CD4-positive, alpha-beta T cell treated with Interleukin-15 for 4 hours (primary cell): ENCODE measurements at regions not wholly inside any gene's neighbourhood (a gene's known extent, or its start where the extent isn't known, plus 50 kb on each side); places are given as distances from the start of the nearest gene placed in this dataset.

ENCODE experiments used
- DNase-seq: peaks from one replicate; pipeline ENCODE4 v3.0.0-alpha.2; 2020; ENCODE audit warnings: low spot score

- no peak for DNase-seq
These were observed 149.6 kb upstream of the DYRK2 start for GRCh38 chr12:67498991-67499390.

DNA sequence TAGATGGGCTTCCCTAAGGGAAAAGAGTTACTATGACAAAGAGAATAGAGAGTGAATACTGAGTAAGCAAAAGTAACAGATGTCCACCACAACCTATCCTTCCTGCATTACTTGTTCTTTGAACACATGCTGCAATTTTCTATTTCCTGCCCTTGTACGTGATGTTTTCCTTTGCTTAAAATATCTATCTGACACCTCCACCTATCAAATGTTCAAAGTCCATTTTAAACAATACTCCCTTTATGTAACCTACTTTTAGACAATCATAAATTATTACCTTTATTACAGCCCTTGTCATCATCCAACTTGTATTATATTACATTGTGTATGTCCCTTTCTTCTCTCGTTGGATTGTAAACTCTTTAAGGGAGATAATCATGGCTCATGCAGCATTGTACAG lies 147.2 kb upstream of the DYRK2 start:
- DNase-seq = no peak

DNA sequence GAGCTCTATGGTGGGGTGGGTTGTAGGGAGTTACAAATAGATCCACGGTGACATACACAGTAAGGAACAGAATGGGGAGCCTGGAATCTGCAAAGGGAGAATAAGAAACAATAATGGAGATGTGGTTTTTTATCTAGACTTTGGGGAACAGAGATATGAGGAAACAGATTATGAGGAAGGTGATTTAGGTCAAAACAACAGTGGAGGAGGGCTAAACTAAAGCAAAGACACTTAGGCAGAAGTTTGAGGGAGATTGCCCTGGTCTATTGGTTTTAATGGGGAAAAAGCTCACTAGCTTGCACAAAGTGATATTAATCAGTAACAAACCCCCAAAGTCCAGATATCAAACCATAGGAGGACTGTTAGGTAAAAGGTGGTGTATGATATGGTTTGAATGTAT lies 144.5 kb upstream of the DYRK2 start:
- DNase-seq = no peak

- no peak for DNase-seq
These were observed 141.8 kb upstream of the DYRK2 start for GRCh38 chr12:67506739-67507138.

- no peak for DNase-seq
These were observed 139.7 kb upstream of the DYRK2 start for GRCh38 chr12:67508830-67509229.

- no peak for DNase-seq
These were observed 138.7 kb upstream of the DYRK2 start for GRCh38 chr12:67509666-67510386.

- DNase-seq = no peak
These were observed 136.5 kb upstream of the DYRK2 start for GRCh38 chr12:67512061-67512460.

GRCh38 chr12:67514502-67514901 lies 134.0 kb upstream of the DYRK2 start:
- DNase-seq = no peak

DNA sequence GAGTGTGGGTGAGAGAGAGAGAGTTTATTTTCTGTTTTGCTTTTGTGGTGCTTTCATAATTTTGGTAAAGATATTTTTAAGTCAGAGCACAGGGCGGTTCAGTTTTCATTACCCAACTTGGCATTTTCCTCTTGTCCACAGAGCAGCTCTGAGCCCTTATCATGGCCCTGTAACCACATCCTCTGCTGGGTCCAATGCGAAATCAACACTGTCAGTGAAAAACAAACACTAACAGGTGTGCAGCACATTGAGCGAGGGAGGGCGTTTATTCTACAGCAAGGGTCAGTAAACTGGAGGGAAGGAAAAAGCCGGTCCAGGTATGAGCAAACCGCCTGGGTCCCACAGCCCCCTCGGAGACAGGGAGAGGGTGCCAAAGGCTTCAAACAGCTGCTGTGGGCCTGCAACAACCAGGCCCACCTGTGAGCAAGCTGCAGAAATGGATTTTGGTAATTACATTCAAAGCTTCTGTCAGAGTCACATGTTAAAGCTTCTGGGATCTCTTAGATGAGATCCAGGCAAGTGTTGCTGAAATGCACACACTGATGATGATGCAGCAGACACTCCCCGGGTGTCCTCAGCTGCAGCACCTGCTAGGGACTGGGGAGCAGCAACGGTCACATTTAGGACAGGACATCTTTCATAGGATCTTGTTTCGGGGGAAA lies 132.7 kb upstream of the DYRK2 start:
- DNase-seq = peak; percentile 49

DNA sequence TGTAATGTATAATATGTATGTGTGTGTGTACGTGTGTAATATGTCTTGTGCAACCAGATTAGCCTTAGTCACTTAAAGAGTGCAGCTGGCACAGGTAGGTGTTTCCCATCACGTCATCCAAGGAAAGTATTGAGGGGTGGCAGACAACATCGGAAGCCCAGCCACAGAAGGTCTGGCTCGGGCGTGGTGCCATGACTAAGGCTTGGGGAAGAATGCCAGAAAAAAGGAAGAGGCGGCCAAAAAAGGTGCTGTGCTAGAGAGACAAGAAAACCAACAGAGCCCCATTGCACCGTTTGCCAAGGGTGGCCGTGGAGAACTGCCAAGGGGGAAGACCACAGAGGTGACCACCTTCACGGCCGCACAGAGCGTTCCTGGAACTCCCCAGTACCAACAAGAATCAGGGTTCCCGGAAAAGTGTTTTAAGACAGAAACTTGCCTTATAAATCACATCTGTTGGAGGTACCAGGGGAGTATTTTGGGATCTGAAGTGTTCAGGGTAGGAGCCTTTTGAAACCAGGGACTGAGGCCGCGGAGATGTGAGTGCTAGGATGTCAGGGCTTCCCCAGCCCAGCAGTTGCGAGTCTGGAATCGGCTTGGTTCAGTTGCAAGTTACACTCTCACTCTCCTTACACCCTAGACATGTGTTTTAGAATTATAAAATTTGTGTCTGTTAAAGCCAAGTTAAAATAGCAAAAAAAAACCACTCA lies 131.2 kb upstream of the DYRK2 start:
- DNase-seq = no peak

DNA sequence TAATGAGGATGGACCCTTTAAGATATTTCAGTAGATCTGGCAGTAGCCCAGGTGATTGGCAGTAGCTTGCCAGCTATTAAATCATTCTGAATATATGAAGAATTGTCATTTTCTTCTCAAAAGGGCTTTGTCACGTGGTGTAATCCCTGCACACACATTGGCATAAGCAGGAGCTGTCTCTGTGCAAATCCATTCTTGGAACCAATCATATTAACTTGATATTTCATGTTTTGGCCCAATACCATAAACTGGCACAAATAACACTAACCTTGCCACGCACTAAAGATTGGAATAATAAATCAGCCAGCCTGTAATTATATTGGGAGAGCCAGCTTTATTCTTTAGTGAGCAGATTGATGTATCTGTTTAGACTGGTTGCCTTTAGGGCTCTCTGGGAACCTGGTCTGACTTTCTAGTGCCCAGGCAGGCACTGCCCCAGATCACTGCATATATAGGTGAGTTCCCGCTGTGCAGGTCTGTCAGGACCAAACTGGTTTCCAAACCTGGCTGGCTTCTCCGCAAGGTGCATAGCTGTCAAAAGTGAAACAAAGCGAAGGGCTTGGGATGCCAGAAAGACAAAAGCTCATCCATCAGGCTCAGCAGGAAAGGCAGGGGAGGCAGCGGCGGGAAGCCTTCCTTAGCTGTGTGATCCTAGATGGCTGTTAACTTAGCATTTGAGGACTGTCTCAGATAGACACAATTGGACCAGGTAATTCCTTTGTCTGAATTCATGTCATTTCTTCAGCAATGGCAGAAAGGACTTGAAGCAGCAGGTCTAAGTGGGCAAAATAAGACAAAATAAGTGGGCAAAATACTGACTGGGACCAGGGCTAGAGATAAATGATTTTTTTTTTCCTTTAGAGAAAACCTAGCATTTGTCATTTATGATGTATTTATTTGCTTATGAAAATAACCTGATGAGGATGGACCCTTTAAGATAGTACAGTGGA lies 128.8 kb upstream of the DYRK2 start:
- DNase-seq = no peak

GRCh38 chr12:67520606-67521005 lies 127.9 kb upstream of the DYRK2 start:
- no peak for DNase-seq

- DNase-seq = no peak
These were observed 126.3 kb upstream of the DYRK2 start for GRCh38 chr12:67522222-67522621.

GRCh38 chr12:67523538-67523937 lies 125.0 kb upstream of the DYRK2 start:
- no peak for DNase-seq

GRCh38 chr12:67524861-67525616 lies 123.5 kb upstream of the DYRK2 start:
- no peak for DNase-seq

DNA sequence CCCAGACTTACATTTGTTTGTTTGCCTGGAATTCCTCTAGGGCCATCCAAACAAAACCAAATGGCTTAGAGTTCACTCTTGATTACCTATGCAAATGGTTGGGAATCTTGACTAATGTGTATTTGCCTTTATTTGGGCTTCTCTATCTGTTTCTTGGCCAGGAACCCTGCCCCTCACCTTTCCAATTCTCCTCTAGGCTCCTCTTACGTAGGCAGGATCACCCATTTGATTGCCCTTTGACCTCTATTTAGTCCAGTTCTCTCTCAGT lies 123.0 kb upstream of the DYRK2 start:
- no peak for DNase-seq

DNA sequence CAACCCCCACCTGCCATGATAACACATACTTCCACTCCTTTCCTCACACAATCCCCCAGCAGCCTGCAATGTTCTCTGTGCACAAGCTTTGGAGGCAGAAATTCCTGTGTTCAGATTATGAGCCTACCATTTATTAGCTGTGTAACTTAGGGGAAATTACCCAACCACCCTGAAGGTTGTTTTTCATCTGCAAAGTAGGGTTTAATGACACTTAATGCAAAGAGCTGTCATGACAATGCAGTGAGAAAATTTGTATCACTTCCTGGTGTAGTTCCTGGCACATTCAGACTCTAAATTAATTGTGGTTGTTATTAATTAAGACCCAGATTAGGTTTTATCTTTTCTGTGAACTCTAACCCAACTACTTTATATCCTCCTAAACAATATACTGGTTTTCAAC lies 122.4 kb upstream of the DYRK2 start:
- no peak for DNase-seq

DNA sequence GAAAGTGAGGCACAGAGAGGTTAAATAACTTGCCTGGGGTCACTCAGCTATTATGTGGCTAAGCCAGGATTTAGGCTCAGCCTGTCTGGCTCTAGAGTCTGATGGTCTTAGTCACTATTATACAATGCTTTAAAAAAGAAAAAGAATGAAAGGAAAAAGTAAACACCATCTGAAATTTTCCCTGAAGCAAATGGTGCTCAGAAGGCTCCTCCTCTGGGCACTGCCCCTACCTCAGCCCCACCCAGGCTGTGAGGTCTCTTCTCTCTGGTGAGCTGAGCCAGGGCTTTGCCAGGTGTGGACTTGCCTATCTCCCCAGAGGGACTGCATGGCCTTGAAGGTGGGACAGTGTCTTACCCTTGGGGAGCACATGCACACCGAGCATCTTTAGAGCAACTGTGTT lies 117.5 kb upstream of the DYRK2 start:
- DNase-seq = no peak

GRCh38 chr12:67531501-67531900 lies 117.0 kb upstream of the DYRK2 start:
- DNase-seq = no peak

GRCh38 chr12:67533159-67533558 lies 115.4 kb upstream of the DYRK2 start:
- no peak for DNase-seq

DNA sequence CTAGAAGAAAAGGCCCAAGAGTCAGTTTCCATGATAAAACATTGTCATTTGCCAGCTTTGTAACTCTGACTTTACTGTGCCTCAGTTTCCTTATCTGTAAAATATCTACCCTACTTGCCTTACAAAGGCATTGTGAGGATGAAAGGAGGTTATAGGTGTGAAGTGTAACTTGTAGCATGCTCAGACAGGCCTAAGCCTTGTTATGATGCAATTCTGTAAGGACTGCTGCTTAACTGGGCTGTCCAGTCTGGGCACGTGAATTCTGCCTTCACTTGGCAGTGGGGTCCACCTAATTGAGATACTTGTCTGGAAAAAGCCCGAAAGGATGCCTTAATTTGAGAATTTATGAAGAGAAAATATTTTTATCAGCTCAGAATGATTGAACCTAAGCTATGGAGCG lies 114.5 kb upstream of the DYRK2 start:
- DNase-seq = no peak

DNA sequence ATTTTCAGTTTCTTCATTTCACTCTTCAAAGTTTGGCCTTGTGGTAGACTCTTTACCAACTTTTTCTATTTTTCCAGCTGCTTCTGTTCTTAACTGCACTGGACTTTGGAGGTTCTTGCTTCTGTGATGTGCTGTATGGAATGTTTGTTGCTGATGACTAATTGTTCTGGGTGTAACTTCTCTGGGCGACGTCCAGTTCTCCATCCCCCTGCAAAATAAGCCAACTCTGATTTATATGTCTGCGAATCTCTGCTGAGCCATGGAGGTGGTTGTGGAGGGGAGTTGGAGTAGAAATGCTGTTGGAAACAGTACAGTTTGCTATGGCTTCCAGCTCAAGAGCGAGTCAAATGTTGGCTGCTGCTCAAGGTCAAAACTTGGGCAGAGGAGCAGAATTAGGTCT lies 113.9 kb upstream of the DYRK2 start:
- no peak for DNase-seq
